ENCODE measurements at regions not wholly inside any gene's neighbourhood (a gene's known extent, or its start where the extent isn't known, plus 50 kb on each side); places are given as distances from the start of the nearest gene placed in this dataset.

DNA sequence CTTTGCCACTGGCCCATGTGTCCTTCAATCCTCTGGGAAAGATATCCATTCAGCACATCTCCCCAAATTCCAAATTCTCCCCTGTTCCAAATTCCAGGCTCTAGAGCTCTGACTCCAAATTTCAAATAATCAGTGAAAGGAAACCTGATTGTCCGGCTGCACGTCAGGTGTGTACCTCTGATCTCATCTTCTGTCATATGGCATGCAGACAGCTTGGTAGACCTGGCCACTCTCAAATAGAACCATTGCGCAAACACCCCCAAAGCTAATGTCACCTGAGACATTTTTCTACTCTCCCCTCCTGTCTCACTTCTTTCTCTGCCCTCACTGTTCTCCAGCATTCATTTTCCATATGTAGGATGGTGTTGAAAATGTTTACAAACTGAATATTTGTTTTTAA is 337.0 kb upstream of the DYNLRB2 start:
- TF ChIP-seq POLR2AphosphoS5 (IDR thresholded peaks at IDR 0.05; ENCODE audit: low read depth, low read length): no peak
- TF ChIP-seq TAF1 (IDR thresholded peaks at IDR 0.05; ENCODE audit: low read depth, low read length): no peak
- TF ChIP-seq POLR2A (IDR thresholded peaks at IDR 0.05; ENCODE audit: low read depth, low read length): no peak
- no peak for TF ChIP-seq POU2F2 (IDR thresholded peaks at IDR 0.05; ENCODE audit: low read depth, low read length)
- no peak for TF ChIP-seq PAX5 (IDR thresholded peaks at IDR 0.05; ENCODE audit: insufficient read depth, low read length, severe bottlenecking)
